ENCODE measurements at regions not wholly inside any gene's neighbourhood (a gene's known extent, or its start where the extent isn't known, plus 50 kb on each side); places are given as distances from the start of the nearest gene placed in this dataset.
"Not testable (repeated sequence)": the region's sequence is repeated elsewhere in the genome, so short reads cannot be mapped to it uniquely, and the experiment has no call there.

GRCh38 chr3:178353006-178353694 is 183.1 kb upstream of the KCNMB2 start:
- peaks cover 9 to 10% (median 10%) of the 10 kb centered on the region in 3 donors for H3K4me1 Mint-ChIP-seq
- CTCF ChIA-PET, result no interaction called here
- no peaks in the 10 kb centered on the region for H3K36me3 Mint-ChIP-seq
- H3K36me3 ChIP-seq (ENCODE audit: insufficient read depth, low read length), result no peaks in the 10 kb centered on the region
- peaks cover 4 to 6% of the 10 kb centered on the region in 2 donors for H3K27me3 Mint-ChIP-seq
- no peak overlapping the region for H3K27ac Mint-ChIP-seq
- no peaks in the 10 kb centered on the region for H3K4me1 ChIP-seq (ENCODE audit: insufficient read depth, low read length)
- POLR2A ChIA-PET, result no interaction called here
- H3K27me3 ChIP-seq (ENCODE audit: insufficient read depth, low read length, poor library complexity, severe bottlenecking), result no peaks in the 10 kb centered on the region
- DNase-seq, result no peak
- peaks cover 0 to 5% (median 0%) of the 10 kb centered on the region in 5 donors for H3K9me3 Mint-ChIP-seq
- H3K4me3 ChIP-seq (ENCODE audit: low read length), result no peak overlapping the region
- no peak overlapping the region for H3K4me3 Mint-ChIP-seq
- H3K27ac ChIP-seq (ENCODE audit: low read depth, low read length), result no peak overlapping the region
- no peaks in the 10 kb centered on the region for H3K9me3 ChIP-seq (ENCODE audit: low read length)

DNA sequence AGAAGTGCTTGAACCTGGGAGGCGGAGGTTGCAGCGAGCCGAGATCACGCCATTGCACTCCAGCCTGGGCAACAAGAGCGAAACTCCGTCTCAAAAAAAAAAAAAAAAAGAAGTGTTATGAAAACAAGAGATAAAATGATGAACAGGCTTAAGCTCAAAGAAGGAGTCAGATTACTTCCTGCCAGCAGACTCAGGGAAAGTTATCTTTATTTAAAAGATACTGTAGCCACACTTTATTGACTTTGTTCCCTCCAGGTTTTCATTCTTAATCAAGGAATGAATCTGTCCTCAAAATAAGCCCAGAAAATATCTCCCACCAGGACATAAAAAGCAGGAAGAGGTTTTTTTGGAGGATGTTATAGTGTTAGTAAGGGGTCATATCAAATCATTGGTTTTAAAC is 176.5 kb upstream of the KCNMB2 start:
- no peak overlapping the region for H3K4me3 ChIP-seq (ENCODE audit: low read length)
- H3K36me3 ChIP-seq (ENCODE audit: insufficient read depth, low read length), result no peaks in the 10 kb centered on the region
- no peak overlapping the region for H3K4me3 Mint-ChIP-seq
- ChIA-PET CTCF (no interaction called here), POLR2A (no interaction called here)
- no peaks in the 10 kb centered on the region for H3K4me1 ChIP-seq (ENCODE audit: insufficient read depth, low read length)
- DNase-seq, result no peak
- no peaks in the 10 kb centered on the region for H3K27me3 ChIP-seq (ENCODE audit: insufficient read depth, low read length, poor library complexity, severe bottlenecking)
- peaks cover 12 to 25% (median 21%) of the 10 kb centered on the region in 5 donors for H3K9me3 Mint-ChIP-seq
- H3K9me3 ChIP-seq (ENCODE audit: low read length), result no peaks in the 10 kb centered on the region
- no peak overlapping the region for H3K27ac ChIP-seq (ENCODE audit: low read depth, low read length)
- H3K27ac Mint-ChIP-seq, result no peak overlapping the region
- H3K4me1 Mint-ChIP-seq, result peaks cover 0 to 4% (median 0%) of the 10 kb centered on the region in 3 donors
- H3K36me3 Mint-ChIP-seq, result peaks cover 0 to 8% (median 0%) of the 10 kb centered on the region in 3 donors
- peaks cover 8 to 21% of the 10 kb centered on the region in 2 donors for H3K27me3 Mint-ChIP-seq

- POLR2A ChIA-PET; CTCF ChIA-PET; H3K4me1 ChIP-seq (ENCODE audit: insufficient read depth, low read length); H3K9me3 ChIP-seq (ENCODE audit: low read length); H3K27ac ChIP-seq (ENCODE audit: low read depth, low read length); H3K4me1 Mint-ChIP-seq; H3K4me3 ChIP-seq (ENCODE audit: low read length); H3K27ac Mint-ChIP-seq; H3K4me3 Mint-ChIP-seq; DNase-seq; H3K36me3 Mint-ChIP-seq; H3K27me3 ChIP-seq (ENCODE audit: insufficient read depth, low read length, poor library complexity, severe bottlenecking); H3K36me3 ChIP-seq (ENCODE audit: insufficient read depth, low read length): not testable (repeated sequence)
- Mint-ChIP-seq H3K9me3 (peaks cover 12 to 25% (median 21%) of the 10 kb centered on the region in 5 donors), H3K27me3 (peaks cover 6 to 38% of the 10 kb centered on the region in 2 donors)
These were observed 173.2 kb upstream of the KCNMB2 start for GRCh38 chr3:178363048-178363447.

DNA sequence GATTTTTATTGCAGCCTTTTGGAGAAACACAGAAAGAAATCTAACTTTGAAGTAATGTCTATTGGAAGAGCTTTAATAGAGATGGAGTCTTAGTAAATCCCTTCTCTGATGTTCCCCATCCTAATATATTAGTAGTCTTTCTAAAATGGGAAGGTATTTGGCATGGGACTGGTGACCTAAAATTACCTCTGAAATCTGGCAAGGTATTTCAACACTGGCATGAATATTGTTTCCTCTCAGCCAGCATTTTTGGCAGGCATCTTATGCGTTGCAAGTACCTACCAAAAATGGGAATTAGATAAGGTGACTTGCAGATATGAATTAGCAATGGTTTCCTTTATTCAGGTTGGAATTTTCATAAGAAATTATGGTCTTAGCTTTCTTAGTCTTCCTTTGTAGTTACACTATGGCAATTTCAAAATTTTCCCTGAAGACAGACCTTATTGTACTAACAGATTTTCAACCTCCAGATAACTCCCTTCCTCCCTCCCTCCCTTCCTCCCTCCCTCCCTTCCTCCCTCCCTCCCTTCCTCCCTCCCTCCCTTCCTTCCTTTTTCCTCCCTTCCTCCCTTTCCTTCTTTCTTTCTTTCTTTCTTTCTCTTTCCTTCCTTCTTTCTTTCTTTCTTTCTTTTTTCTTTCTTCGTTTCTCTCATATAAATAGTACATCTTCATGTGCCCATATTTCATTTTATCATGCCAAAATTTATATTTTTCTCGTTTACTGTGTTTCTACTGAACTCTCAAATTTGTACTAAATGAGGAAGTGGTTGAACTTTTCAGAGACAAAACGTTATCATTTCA is 168.2 kb upstream of the KCNMB2 start:
- H3K36me3 ChIP-seq (ENCODE audit: insufficient read depth, low read length), result no peaks in the 10 kb centered on the region
- H3K4me1 ChIP-seq (ENCODE audit: insufficient read depth, low read length), result no peaks in the 10 kb centered on the region
- no peak overlapping the region for H3K4me3 Mint-ChIP-seq
- H3K27me3 ChIP-seq (ENCODE audit: insufficient read depth, low read length, poor library complexity, severe bottlenecking), result no peaks in the 10 kb centered on the region
- H3K9me3 ChIP-seq (ENCODE audit: low read length), result no peaks in the 10 kb centered on the region
- H3K27ac Mint-ChIP-seq, result peak overlapping the region in 1 of 8 donors; percentile 82
- peaks cover 0 to 8% (median 0%) of the 10 kb centered on the region in 3 donors for H3K36me3 Mint-ChIP-seq
- no peak overlapping the region for H3K4me3 ChIP-seq (ENCODE audit: low read length)
- POLR2A ChIA-PET, result no interaction called here
- H3K9me3 Mint-ChIP-seq, result peaks cover 6 to 15% (median 12%) of the 10 kb centered on the region in 5 donors
- CTCF ChIA-PET, result no interaction called here
- H3K27ac ChIP-seq (ENCODE audit: low read depth, low read length), result no peak overlapping the region
- H3K4me1 Mint-ChIP-seq, result peaks cover 0 to 5% (median 2%) of the 10 kb centered on the region in 3 donors
- no peak for DNase-seq
- H3K27me3 Mint-ChIP-seq, result peaks cover 15 to 57% of the 10 kb centered on the region in 2 donors

DNA sequence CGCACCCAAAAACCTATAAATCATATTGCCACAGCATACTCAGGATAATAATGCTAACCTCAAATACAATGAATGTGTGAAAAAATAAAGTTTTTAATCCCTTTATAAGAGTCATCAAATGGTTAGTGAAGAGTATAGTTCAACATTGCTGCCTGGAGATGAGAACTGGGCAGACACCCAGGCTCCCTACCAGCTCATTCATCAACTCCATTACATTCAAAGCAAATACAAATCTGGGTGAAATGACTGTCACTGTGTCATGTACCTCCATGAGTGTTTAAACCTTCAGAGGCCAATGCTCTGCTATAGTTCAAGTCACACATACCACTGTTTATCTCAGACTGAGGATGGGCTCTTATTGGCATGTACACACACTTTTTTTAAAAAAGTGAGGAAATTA is 167.2 kb upstream of the KCNMB2 start:
- Histone ChIP-seq H3K9me3 (ENCODE audit: low read length) (no peaks in the 10 kb centered on the region), H3K27ac (ENCODE audit: low read depth, low read length) (no peak overlapping the region), H3K4me3 (ENCODE audit: low read length) (no peak overlapping the region), H3K36me3 (ENCODE audit: insufficient read depth, low read length) (no peaks in the 10 kb centered on the region), H3K27me3 (ENCODE audit: insufficient read depth, low read length, poor library complexity, severe bottlenecking) (no peaks in the 10 kb centered on the region), H3K4me1 (ENCODE audit: insufficient read depth, low read length) (no peaks in the 10 kb centered on the region)
- peaks cover 0 to 5% (median 2%) of the 10 kb centered on the region in 3 donors for H3K4me1 Mint-ChIP-seq
- H3K4me3 Mint-ChIP-seq, result no peak overlapping the region
- no peak for DNase-seq
- H3K27me3 Mint-ChIP-seq, result peaks cover 13 to 57% of the 10 kb centered on the region in 2 donors
- H3K27ac Mint-ChIP-seq, result no peak overlapping the region
- POLR2A ChIA-PET, result no interaction called here
- CTCF ChIA-PET, result interaction anchor here (1.2 kb wide), 1 partner anchor 16 kb away, joined by 3 read pairs; no protein-coding TSS in a partner anchor
- H3K36me3 Mint-ChIP-seq, result peaks cover 0 to 2% (median 0%) of the 10 kb centered on the region in 3 donors
- H3K9me3 Mint-ChIP-seq, result peaks cover 0 to 5% (median 4%) of the 10 kb centered on the region in 5 donors

- no peak for DNase-seq
- Histone ChIP-seq H3K4me1 (ENCODE audit: insufficient read depth, low read length) (no peaks in the 10 kb centered on the region), H3K9me3 (ENCODE audit: low read length) (no peaks in the 10 kb centered on the region), H3K27me3 (ENCODE audit: insufficient read depth, low read length, poor library complexity, severe bottlenecking) (no peaks in the 10 kb centered on the region), H3K4me3 (ENCODE audit: low read length) (no peak overlapping the region), H3K36me3 (ENCODE audit: insufficient read depth, low read length) (no peaks in the 10 kb centered on the region), H3K27ac (ENCODE audit: low read depth, low read length) (no peak overlapping the region)
- no peaks in the 10 kb centered on the region for H3K9me3 Mint-ChIP-seq
- peaks cover 11 to 54% of the 10 kb centered on the region in 2 donors for H3K27me3 Mint-ChIP-seq
- H3K27ac Mint-ChIP-seq, result no peak overlapping the region
- CTCF ChIA-PET, result interaction anchor here (1.2 kb wide), 1 partner anchor 15 kb away, joined by 3 read pairs; no protein-coding TSS in a partner anchor
- peaks cover 0 to 5% (median 2%) of the 10 kb centered on the region in 3 donors for H3K4me1 Mint-ChIP-seq
- POLR2A ChIA-PET, result no interaction called here
- H3K4me3 Mint-ChIP-seq, result no peak overlapping the region
- no peaks in the 10 kb centered on the region for H3K36me3 Mint-ChIP-seq
These were observed 166.4 kb upstream of the KCNMB2 start for GRCh38 chr3:178369811-178370210.

DNA sequence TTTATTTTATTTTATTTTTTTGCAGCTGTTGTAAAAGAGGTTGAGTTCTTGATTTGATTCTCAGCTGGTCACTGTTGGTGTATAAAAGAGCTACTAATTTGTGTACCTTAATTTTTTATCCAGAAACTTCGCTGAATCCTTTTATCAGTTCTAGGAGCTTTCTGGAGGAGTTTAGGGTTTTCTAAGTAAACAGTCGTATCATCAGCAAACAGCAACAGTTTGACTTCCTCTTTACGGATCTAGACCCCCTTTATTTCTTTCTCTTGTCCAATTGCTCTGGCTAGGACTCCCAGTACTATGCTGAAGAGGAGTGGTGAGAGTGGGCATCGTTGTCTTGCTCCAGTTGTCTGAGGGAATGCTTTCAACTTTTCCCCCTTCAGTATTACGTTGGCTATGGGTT is 165.8 kb upstream of the KCNMB2 start:
- H3K4me1 Mint-ChIP-seq, result peaks cover 0 to 5% (median 2%) of the 10 kb centered on the region in 3 donors
- no peaks in the 10 kb centered on the region for H3K36me3 Mint-ChIP-seq
- no peak overlapping the region for H3K27ac ChIP-seq (ENCODE audit: low read depth, low read length)
- H3K36me3 ChIP-seq (ENCODE audit: insufficient read depth, low read length), result no peaks in the 10 kb centered on the region
- no peak for DNase-seq
- no peaks in the 10 kb centered on the region for H3K4me1 ChIP-seq (ENCODE audit: insufficient read depth, low read length)
- H3K9me3 Mint-ChIP-seq, result no peaks in the 10 kb centered on the region
- peaks cover 11 to 52% of the 10 kb centered on the region in 2 donors for H3K27me3 Mint-ChIP-seq
- H3K9me3 ChIP-seq (ENCODE audit: low read length), result no peaks in the 10 kb centered on the region
- ChIA-PET POLR2A (no interaction called here), CTCF (no interaction called here)
- no peaks in the 10 kb centered on the region for H3K27me3 ChIP-seq (ENCODE audit: insufficient read depth, low read length, poor library complexity, severe bottlenecking)
- H3K4me3 Mint-ChIP-seq, result no peak overlapping the region
- no peak overlapping the region for H3K4me3 ChIP-seq (ENCODE audit: low read length)
- H3K27ac Mint-ChIP-seq, result no peak overlapping the region

DNA sequence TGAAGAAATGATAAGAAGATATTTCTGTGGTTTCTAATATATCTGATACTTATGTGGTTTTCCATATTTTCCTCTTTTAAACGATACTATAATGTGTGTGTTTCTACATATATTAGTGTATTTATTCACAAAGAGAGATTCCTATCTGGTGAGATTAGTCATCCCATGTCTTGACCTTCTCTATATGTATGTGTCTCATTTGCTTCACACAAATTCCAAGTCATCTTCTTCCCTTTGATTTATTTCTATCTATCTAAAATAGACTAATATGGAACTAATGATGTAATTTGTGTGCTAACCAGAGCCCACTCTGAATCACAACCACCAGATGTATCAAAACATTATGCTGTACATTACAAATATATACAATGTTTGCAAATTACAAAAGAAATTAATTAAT is 154.7 kb upstream of the KCNMB2 start:
- Mint-ChIP-seq H3K4me1 (no peaks in the 10 kb centered on the region), H3K27ac (no peak overlapping the region), H3K36me3 (no peaks in the 10 kb centered on the region), H3K4me3 (no peak overlapping the region), H3K9me3 (no peaks in the 10 kb centered on the region), H3K27me3 (peaks cover 7 to 19% of the 10 kb centered on the region in 2 donors)
- no peaks in the 10 kb centered on the region for H3K27me3 ChIP-seq (ENCODE audit: insufficient read depth, low read length, poor library complexity, severe bottlenecking)
- DNase-seq, result no peak
- H3K9me3 ChIP-seq (ENCODE audit: low read length), result no peaks in the 10 kb centered on the region
- H3K4me3 ChIP-seq (ENCODE audit: low read length), result no peak overlapping the region
- CTCF ChIA-PET, result no interaction called here
- H3K4me1 ChIP-seq (ENCODE audit: insufficient read depth, low read length), result no peaks in the 10 kb centered on the region
- POLR2A ChIA-PET, result no interaction called here
- no peaks in the 10 kb centered on the region for H3K36me3 ChIP-seq (ENCODE audit: insufficient read depth, low read length)
- H3K27ac ChIP-seq (ENCODE audit: low read depth, low read length), result no peak overlapping the region

All from CD8-positive, alpha-beta memory T cell (primary cell).